Body of pancreas (tissue), 4 donors: ENCODE measurements at regions not wholly inside any gene's neighbourhood (a gene's known extent, or its start where the extent isn't known, plus 50 kb on each side); places are given as distances from the start of the nearest gene placed in this dataset. TPM values are rescaled to one million over a fixed set of nuclear protein-coding genes. Genes with fewer than 3 reads are reported as not detected.

Source experiments
- ATAC-seq: fragments of 150-250 bp; one replicate; pipeline ENCODE4 v1.9.1; 2016
- DNase-seq, 4 donors: peaks; one replicate each; pipeline ENCODE4 v3.0.0-alpha.2; 2019
- H3K27ac ChIP-seq, 4 donors: fragments of 200-600 bp; sonication (generic); 1 replicate in 3 of 4; 2 replicates in 1 of 4; pipeline versions ENCODE4 v1.5.1 to v1.6.1; 2016 to 2019; ENCODE audit warnings: mild to moderate bottlenecking in 1 of 4, mixed read lengths in 1 of 4, moderate library complexity in 1 of 4
- H3K27me3 ChIP-seq, 2 donors: fragments of 200-600 bp; sonication (generic); one replicate each; pipeline ENCODE4 v1.6.0; 2016; ENCODE audit warnings: mild to moderate bottlenecking in 1 of 2
- H3K36me3 ChIP-seq, 2 donors: fragments of 200-600 bp; sonication (generic); replicated peaks in 1 of 2; 2 replicates each; pipeline ENCODE4 v1.5.1; 2016; ENCODE audit warnings: low read depth in 2 of 2; ENCODE audit not compliant: insufficient read depth in 1 of 2
- H3K4me1 ChIP-seq: fragments of 200-600 bp; sonication (generic); one replicate; pipeline ENCODE4 v1.6.0; 2016
- H3K4me3 ChIP-seq, 2 donors: fragments of 200-600 bp; sonication (generic); 1 replicate in 1 of 2; 2 replicates in 1 of 2; pipeline ENCODE4 v1.5.1; 2016 to 2019
- H3K9me3 ChIP-seq, 3 donors: fragments of 200-600 bp; sonication (generic); 1 replicate in 2 of 3; 2 replicates in 1 of 3; pipeline ENCODE4 v1.5.1; 2016
- CTCF ChIP-seq, 7 experiments: fragments of 450-650 bp in 4 of 7; fragments of 200-600 bp in 3 of 7; sonication (generic) in 3 of 7; IDR thresholded peaks; one replicate each; pipeline ENCODE4 v1.5.1; 2016 to 2019; ENCODE audit warnings: antibody characterized with exemption in 7 of 7
- POLR2A ChIP-seq, 3 donors: fragments of 450-650 bp; IDR thresholded peaks; one replicate each; pipeline ENCODE4 v1.6.1; 2016; ENCODE audit warnings: antibody characterized with exemption in 3 of 3, mild to moderate bottlenecking in 2 of 3
- WGBS, 2 donors: methylation state at CpG; one replicate each; pipeline ENCODE4 v1.1.5; 2017; 5-methylcytosine and 5-hydroxymethylcytosine counted together
- intact Hi-C: fragments of 100-400 bp; cut with DNase I; formaldehyde crosslinking; loops from one replicate; pipeline ENCODE4 v1.15.1; 2023
- small RNA-seq: library from RNA; depleted of rRNA; stranded (forward); fragments of <200 nt; gene quantifications from one replicate; pipeline ENCODE3, GENCODE V24; 2016

- H3K36me3 ChIP-seq, result no peaks in the 10 kb centered on the region
- no peaks in the 10 kb centered on the region for H3K27me3 ChIP-seq
- no peaks in the 10 kb centered on the region for H3K4me1 ChIP-seq
- no peak overlapping the region for H3K4me3 ChIP-seq
- H3K27ac ChIP-seq, result no peak overlapping the region
- TF ChIP-seq CTCF (IDR thresholded peaks at IDR 0.05), result no peak
- TF ChIP-seq POLR2A (IDR thresholded peaks at IDR 0.05), result no peak
- WGBS, 2 donors, result 33 to 43% methylated on average over 8 of the region's 8 CpGs
- intact Hi-C loops, result no loop called here
- ATAC-seq (no peak), DNase-seq (no peak)
- H3K9me3 ChIP-seq, result no peaks in the 10 kb centered on the region
These were observed 53.3 kb upstream of the CNTNAP5 start for GRCh38 chr2:123971564-123972318.

Small RNA genes in the stretch of these regions (small RNA-seq; reads per million reads assigned to genes)
- gene AC064859.1, result not detected
